GM12878 (cell line): ENCODE measurements at regions not wholly inside any gene's neighbourhood (a gene's known extent, or its start where the extent isn't known, plus 50 kb on each side); places are given as distances from the start of the nearest gene placed in this dataset.

ENCODE experiments used
- ASH2L ChIP-seq: fragments of 300-600, 200-600 bp; sonication (generic); IDR thresholded peaks from 2 replicates; pipeline ENCODE4 v1.6.1; 2017; ENCODE audit warnings: low read depth, mild to moderate bottlenecking, borderline replicate concordance
- ATF3 ChIP-seq: IDR thresholded peaks from 2 replicates; pipeline ENCODE4 v1.6.1; 2011; ENCODE audit warnings: low read depth, mild to moderate bottlenecking, low read length, moderate library complexity, borderline replicate concordance; ENCODE audit errors: extremely low read depth
- CEBPZ ChIP-seq: fragments of 150-350 bp; IDR thresholded peaks from 2 replicates; pipeline ENCODE4 v1.6.1; 2016; ENCODE audit warnings: low read depth, low read length
- CTCF ChIP-seq, 3 experiments: IDR thresholded peaks in 2 of 3; conservative IDR thresholded peaks in 1 of 3; 2 replicates each; pipeline ENCODE4 v1.5.1; 2011; ENCODE audit warnings: low read depth in 3 of 3, low read length in 3 of 3, mild to moderate bottlenecking in 3 of 3, control low read depth in 2 of 3, moderate library complexity in 2 of 3, inconsistent platforms in 1 of 3, mixed read lengths in 1 of 3; ENCODE audit not compliant: control insufficient read depth in 2 of 3, insufficient read depth in 1 of 3; ENCODE audit errors: extremely low read depth in 1 of 3
- ESRRA ChIP-seq: IDR thresholded peaks from 2 replicates; pipeline ENCODE4 v1.6.1; 2012; ENCODE audit warnings: mild to moderate bottlenecking, low read length, improper control_type of control experiment
- ETV6 ChIP-seq, 2 experiments: fragments of 450-650 bp in 1 of 2; IDR thresholded peaks in 1 of 2; conservative IDR thresholded peaks in 1 of 2; 2 replicates each; pipeline ENCODE4 v1.6.1; 2014; ENCODE audit warnings: antibody characterized with exemption in 1 of 2, borderline replicate concordance in 1 of 2, low read depth in 1 of 2, mild to moderate bottlenecking in 1 of 2, moderate library complexity in 1 of 2
- HDAC2 ChIP-seq: fragments of 200-600 bp; sonication (generic); IDR thresholded peaks from 2 replicates; pipeline ENCODE4 v1.6.1; 2017
- MTA2 ChIP-seq: fragments of 450-650 bp; IDR thresholded peaks from 2 replicates; pipeline ENCODE4 v1.6.1; 2016; ENCODE audit warnings: low read depth, mild to moderate bottlenecking, moderate library complexity
- MYB ChIP-seq: fragments of 150-350 bp; IDR thresholded peaks from 2 replicates; pipeline ENCODE4 v1.6.1; 2014; ENCODE audit warnings: mild to moderate bottlenecking, low read depth, low read length, borderline replicate concordance
- NFYB ChIP-seq: IDR thresholded peaks from 2 replicates; pipeline ENCODE4 v1.6.1; 2011; ENCODE audit warnings: low read depth, mild to moderate bottlenecking, low read length, improper control_type of control experiment, moderate library complexity; ENCODE audit not compliant: insufficient read depth
- PBX3 ChIP-seq: IDR thresholded peaks from 2 replicates; pipeline ENCODE4 v1.6.1; 2011; ENCODE audit warnings: mild to moderate bottlenecking, low read depth, low read length, moderate library complexity; ENCODE audit not compliant: insufficient replicate concordance
- RAD21 ChIP-seq: IDR thresholded peaks from 2 replicates; pipeline ENCODE4 v1.6.1; 2011; ENCODE audit warnings: mild to moderate bottlenecking, low read depth, low read length, moderate library complexity; ENCODE audit not compliant: insufficient read depth
- RELB ChIP-seq: fragments of 450-650 bp; IDR thresholded peaks from 2 replicates; pipeline ENCODE4 v1.6.1; 2017; ENCODE audit warnings: low read depth, mild to moderate bottlenecking, moderate library complexity
- RUNX3 ChIP-seq: IDR thresholded peaks from 2 replicates; pipeline ENCODE4 v1.6.1; 2012; ENCODE audit warnings: low read length, inconsistent platforms
- SMC3 ChIP-seq: IDR thresholded peaks from 2 replicates; pipeline ENCODE4 v1.6.1; 2011; ENCODE audit warnings: low read length, improper control_type of control experiment, borderline replicate concordance
- ZNF24 ChIP-seq: fragments of 450-650 bp; IDR thresholded peaks from 2 replicates; pipeline ENCODE4 v1.6.1; 2017; ENCODE audit warnings: antibody characterized with exemption, mild to moderate bottlenecking
- ZNF622 ChIP-seq: fragments of 450-650 bp; IDR thresholded peaks from 2 replicates; pipeline ENCODE4 v1.6.1; 2017; ENCODE audit warnings: mild to moderate bottlenecking, inconsistent platforms

GRCh38 chr17:15171167-15172047 is 93.7 kb downstream of the PMP22 start (continued):
- TF ChIP-seq ATF3 (no peak), RAD21 (peak; percentile 37), HDAC2 (no peak), ZNF622 (no peak), MYB (no peak), CEBPZ (no peak), PBX3 (no peak), RELB (no peak), SMC3 (peak; percentile 25; the same call in 1 of the 2 replicates), MTA2 (no peak), ZNF24 (no peak), ESRRA (no peak), ETV6 (conservative IDR thresholded peaks at IDR 0.05 in 1 of 2, IDR thresholded peaks at IDR 0.05 in 1 of 2; ENCODE audit: borderline replicate concordance in 1 of 2, low read depth in 1 of 2) (no peak), CTCF (IDR thresholded peaks at IDR 0.05 in 2 of 3, conservative IDR thresholded peaks at IDR 0.05 in 1 of 3; ENCODE audit: control insufficient read depth in 2 of 3, extremely low read depth in 1 of 3, insufficient read depth in 1 of 3, low read depth in 3 of 3, low read length in 3 of 3) (peak; percentile 44 to 52 (median 48); a peak in 5 of 6 replicates), RUNX3 (no peak), NFYB (no peak), ASH2L (no peak)
